ENCODE measurements at regions not wholly inside any gene's neighbourhood (a gene's known extent, or its start where the extent isn't known, plus 50 kb on each side); places are given as distances from the start of the nearest gene placed in this dataset.

DNA sequence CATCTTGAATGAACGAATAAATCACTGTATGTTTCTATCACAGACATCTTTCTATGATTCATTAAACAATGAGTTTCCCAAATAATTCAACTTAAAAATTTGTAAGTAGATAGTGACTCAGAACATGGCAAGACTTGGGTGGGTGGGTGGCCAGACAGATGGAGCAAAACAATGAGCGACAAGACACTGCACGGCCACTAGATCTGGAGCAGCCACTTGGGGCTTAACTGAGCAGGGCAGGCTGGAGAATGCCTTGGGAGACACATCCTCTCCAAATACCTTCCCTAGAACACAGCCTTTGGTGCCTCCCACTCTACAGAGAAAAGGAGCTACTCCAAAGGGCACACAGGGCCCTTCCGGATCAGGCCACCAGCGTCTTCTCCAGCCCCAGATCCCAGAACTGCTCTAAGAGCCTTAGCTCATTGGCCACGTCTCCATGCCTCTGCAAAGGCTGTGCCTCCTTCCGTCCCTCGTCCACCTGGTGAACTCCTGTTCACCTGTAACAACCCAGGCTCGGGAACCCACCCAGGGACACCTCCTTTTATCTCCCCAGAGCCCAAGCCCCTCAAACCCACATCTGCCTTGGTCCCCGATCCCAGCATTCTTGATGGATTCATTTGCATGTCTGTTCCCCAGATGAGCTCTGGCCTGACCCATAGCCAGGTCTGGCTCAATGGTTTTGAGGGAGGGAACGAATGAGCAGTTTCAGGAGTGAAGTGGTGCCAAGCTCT, 134.9 kb upstream of the IQSEC1 start:
- no peaks in the 10 kb centered on the region for H3K9me3 ChIP-seq
- 83 to 84% methylated on average over 10 to 11 of the region's 11 CpGs for WGBS, 2 donors
- H3K4me3 ChIP-seq, result no peak overlapping the region
- no peak for DNase-seq (ENCODE audit: low spot score in 2 of 2)
- peaks cover 0 to 11% of the 10 kb centered on the region in 2 donors for H3K27me3 ChIP-seq
- no peak overlapping the region for H3K27ac ChIP-seq
- TF ChIP-seq, protein P1, sequence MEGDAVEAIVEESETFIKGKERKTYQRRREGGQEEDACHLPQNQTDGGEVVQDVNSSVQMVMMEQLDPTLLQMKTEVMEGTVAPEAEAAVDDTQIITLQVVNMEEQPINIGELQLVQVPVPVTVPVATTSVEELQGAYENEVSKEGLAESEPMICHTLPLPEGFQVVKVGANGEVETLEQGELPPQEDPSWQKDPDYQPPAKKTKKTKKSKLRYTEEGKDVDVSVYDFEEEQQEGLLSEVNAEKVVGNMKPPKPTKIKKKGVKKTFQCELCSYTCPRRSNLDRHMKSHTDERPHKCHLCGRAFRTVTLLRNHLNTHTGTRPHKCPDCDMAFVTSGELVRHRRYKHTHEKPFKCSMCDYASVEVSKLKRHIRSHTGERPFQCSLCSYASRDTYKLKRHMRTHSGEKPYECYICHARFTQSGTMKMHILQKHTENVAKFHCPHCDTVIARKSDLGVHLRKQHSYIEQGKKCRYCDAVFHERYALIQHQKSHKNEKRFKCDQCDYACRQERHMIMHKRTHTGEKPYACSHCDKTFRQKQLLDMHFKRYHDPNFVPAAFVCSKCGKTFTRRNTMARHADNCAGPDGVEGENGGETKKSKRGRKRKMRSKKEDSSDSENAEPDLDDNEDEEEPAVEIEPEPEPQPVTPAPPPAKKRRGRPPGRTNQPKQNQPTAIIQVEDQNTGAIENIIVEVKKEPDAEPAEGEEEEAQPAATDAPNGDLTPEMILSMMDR (IDR thresholded peaks at IDR 0.05), result no peak
- TF ChIP-seq POLR2A (IDR thresholded peaks at IDR 0.05) (no peak), EP300 (IDR thresholded peaks at IDR 0.05) (no peak)
- peaks cover 0 to 4% (median 0%) of the 10 kb centered on the region in 4 donors for H3K4me1 ChIP-seq
- no peaks in the 10 kb centered on the region for H3K36me3 ChIP-seq

DNA sequence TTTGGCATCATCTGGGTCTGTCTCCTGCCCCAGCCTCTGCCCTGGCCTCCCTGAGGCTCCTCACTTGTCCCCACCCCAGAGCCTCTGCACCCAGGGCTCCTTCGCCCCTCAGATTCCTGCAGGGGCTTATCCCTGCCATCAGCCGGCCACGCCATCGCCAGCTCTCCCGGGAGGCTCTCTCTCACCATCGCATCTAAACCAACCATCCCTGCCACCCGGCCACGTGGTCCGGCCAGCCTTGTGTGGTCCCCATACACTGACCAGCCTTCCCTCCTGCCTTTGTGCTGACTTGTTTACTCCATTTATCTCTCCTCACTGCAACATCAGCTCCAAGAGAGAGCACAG, 134.3 kb upstream of the IQSEC1 start:
- peaks cover 0 to 4% (median 0%) of the 10 kb centered on the region in 4 donors for H3K4me1 ChIP-seq
- H3K27ac ChIP-seq, result no peak overlapping the region
- no peak for DNase-seq (ENCODE audit: low spot score in 2 of 2)
- peaks cover 0 to 11% of the 10 kb centered on the region in 2 donors for H3K27me3 ChIP-seq
- no peaks in the 10 kb centered on the region for H3K9me3 ChIP-seq
- H3K4me3 ChIP-seq, result no peak overlapping the region
- H3K36me3 ChIP-seq, result no peaks in the 10 kb centered on the region
- TF ChIP-seq POLR2A (IDR thresholded peaks at IDR 0.05) (no peak), EP300 (IDR thresholded peaks at IDR 0.05) (no peak)
- TF ChIP-seq, protein P1 (IDR thresholded peaks at IDR 0.05), result no peak
- 90 to 92% methylated on average over 9 of the region's 9 CpGs for WGBS, 2 donors

DNA sequence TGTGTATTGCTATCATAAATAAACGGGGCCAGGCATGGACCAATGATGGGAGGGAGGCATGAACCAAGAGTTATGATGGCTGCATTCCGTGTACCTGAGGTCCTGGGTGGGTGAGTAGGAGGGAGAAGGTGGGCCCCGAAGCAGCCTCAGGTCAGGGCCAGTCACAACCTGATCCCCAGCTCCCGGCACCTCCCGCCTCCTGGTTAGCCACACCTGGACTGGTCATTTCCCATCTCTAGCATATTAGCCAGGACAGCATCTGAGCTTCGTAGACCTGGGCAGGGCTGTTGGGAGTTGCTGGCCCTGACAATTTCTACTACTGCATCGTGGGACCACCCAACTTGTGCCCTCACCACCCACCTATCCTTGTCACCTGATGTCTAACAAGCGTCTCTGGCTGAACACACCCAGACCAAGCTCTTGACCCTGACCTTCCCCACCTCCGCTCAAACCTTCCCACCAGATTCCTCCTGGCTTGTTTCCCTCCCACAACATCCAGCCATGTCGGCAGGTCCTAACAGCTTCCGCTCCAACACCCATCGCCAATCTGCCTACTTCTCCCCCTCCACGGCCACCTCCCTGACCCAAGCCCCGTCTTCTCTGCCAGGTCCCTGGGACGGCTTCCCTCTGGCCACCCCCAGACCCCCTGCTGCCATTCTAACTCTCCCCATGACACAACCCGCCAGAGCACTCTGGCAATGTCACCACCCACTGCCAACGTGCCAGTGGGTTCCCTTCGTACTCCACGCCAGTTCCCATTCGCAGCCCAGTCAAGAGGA, 133.8 kb upstream of the IQSEC1 start:
- Histone ChIP-seq H3K27me3 (peaks cover 0 to 11% of the 10 kb centered on the region in 2 donors), H3K9me3 (no peaks in the 10 kb centered on the region), H3K27ac (no peak overlapping the region), H3K36me3 (no peaks in the 10 kb centered on the region), H3K4me3 (no peak overlapping the region), H3K4me1 (peaks cover 0 to 4% (median 0%) of the 10 kb centered on the region in 4 donors)
- 77 to 80% methylated on average over 20 of the region's 20 CpGs for WGBS, 2 donors
- DNase-seq (ENCODE audit: low spot score in 2 of 2), result no peak
- no peak for TF ChIP-seq EP300 (IDR thresholded peaks at IDR 0.05)
- TF ChIP-seq, protein P1 (IDR thresholded peaks at IDR 0.05), result no peak
- no peak for TF ChIP-seq POLR2A (IDR thresholded peaks at IDR 0.05)

DNA sequence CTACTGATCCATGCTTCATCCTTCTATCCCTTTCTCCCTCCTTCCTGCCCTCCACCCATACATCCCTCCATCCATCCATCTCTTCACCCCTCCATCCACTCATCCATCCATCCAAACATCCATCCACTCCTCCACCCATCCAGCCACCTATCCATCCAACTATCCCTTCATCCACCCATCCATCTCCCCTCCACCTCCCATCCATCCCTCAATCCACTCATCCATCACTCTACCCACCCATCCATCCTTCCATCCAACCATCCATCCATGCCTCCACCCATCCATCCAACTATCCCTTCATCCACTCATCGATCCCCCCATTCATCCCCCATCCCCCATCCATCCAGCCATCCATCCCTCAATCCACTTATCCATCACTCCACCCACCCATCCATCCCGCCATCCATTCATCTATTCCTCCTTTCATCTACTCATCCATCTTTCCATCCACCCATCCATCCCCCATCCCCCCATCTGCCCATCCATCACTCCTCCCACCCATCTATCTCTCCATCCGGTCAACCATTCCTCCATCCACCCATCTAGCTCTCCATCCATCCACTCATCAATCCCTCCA, 132.4 kb upstream of the IQSEC1 start:
- TF ChIP-seq EP300 (IDR thresholded peaks at IDR 0.05) (no peak), POLR2A (IDR thresholded peaks at IDR 0.05) (no peak)
- TF ChIP-seq, protein P1 (IDR thresholded peaks at IDR 0.05), result no peak
- Histone ChIP-seq H3K4me1 (peaks cover 0 to 4% (median 0%) of the 10 kb centered on the region in 4 donors), H3K27me3 (peaks cover 0 to 19% of the 10 kb centered on the region in 2 donors), H3K9me3 (no peaks in the 10 kb centered on the region), H3K4me3 (no peak overlapping the region), H3K27ac (no peak overlapping the region), H3K36me3 (no peaks in the 10 kb centered on the region)
- no peak for DNase-seq (ENCODE audit: low spot score in 2 of 2)
- 92 to 96% methylated on average over 3 of the region's 3 CpGs for WGBS, 2 donors

DNA sequence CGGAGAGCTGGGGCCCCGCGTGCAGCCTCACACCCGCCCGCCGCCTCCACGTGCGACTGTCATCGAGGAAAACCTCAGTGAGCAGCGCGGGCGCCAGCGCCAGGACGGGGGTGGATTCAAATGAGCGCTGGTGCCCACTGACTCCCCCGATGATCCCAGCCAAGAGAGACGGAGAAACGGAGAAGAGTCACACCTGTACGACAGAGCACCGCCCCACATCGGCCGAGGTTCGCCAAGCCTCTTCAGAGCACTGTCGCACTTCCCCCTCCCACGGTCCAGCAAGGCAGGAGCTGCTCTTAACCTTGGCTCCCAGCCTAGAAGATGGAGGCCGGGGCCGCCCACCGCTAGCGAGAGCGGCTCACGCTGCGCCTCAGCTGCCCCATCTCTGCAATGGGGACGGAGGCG, 130.9 kb upstream of the IQSEC1 start:
- no peak for TF ChIP-seq EP300 (IDR thresholded peaks at IDR 0.05)
- TF ChIP-seq, protein P1 (IDR thresholded peaks at IDR 0.05), result no peak
- TF ChIP-seq POLR2A (IDR thresholded peaks at IDR 0.05), result no peak
- no peak overlapping the region for H3K27ac ChIP-seq
- no peak overlapping the region for H3K4me3 ChIP-seq
- H3K36me3 ChIP-seq, result no peaks in the 10 kb centered on the region
- H3K4me1 ChIP-seq, result peaks cover 0 to 4% (median 0%) of the 10 kb centered on the region in 4 donors
- no peaks in the 10 kb centered on the region for H3K9me3 ChIP-seq
- 12 to 25% methylated on average over 18 to 34 of the region's 34 CpGs for WGBS, 2 donors
- DNase-seq (ENCODE audit: low spot score in 2 of 2), result no peak
- peaks cover 0 to 19% of the 10 kb centered on the region in 2 donors for H3K27me3 ChIP-seq
